ENCODE measurements at regions not wholly inside any gene's neighbourhood (a gene's known extent, or its start where the extent isn't known, plus 50 kb on each side); places are given as distances from the start of the nearest gene placed in this dataset.

- TF ChIP-seq MYC (IDR thresholded peaks at IDR 0.05; ENCODE audit: low read depth, low read length) (no peak), CTCF (IDR thresholded peaks at IDR 0.05; ENCODE audit: low read depth, low read length) (no peak), POLR2A (IDR thresholded peaks at IDR 0.05; ENCODE audit: extremely low read depth, insufficient read length) (no peak)
- TF ChIP-seq, protein P1, sequence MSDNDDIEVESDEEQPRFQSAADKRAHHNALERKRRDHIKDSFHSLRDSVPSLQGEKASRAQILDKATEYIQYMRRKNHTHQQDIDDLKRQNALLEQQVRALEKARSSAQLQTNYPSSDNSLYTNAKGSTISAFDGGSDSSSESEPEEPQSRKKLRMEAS (IDR thresholded peaks at IDR 0.05; ENCODE audit: low read depth, low read length) = no peak
- no peak for DNase-seq (ENCODE audit: low read depth)
- H3K4me3 ChIP-seq (ENCODE audit: low read depth, low read length) = no peak overlapping the region
Observed at GRCh38 chr17:79216826-79217225, 142.2 kb downstream of the ENGASE start.

DNA sequence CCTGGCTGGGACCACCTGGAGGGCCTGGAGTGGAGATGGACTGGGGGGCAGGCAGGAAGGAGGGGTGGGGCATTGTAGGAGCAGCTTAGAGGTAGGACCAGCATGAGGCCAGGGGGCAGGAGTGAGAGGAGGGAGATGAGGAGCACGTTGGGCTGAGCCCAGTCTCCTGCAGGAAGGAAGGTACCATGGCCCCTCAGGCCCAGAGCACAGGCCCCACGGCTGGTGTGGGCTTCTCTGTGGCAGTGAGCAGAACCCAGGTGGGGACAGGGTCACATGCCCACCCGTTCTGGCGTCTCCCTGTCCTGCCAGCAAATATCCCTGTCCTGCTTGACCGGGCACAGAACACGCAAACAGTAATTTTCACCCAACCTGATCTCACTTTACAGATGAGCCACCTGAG is 141.8 kb downstream of the ENGASE start:
- TF ChIP-seq, protein P1 (IDR thresholded peaks at IDR 0.05; ENCODE audit: low read depth, low read length) = no peak
- TF ChIP-seq MYC (IDR thresholded peaks at IDR 0.05; ENCODE audit: low read depth, low read length) = no peak
- no peak for TF ChIP-seq POLR2A (IDR thresholded peaks at IDR 0.05; ENCODE audit: extremely low read depth, insufficient read length)
- no peak for TF ChIP-seq CTCF (IDR thresholded peaks at IDR 0.05; ENCODE audit: low read depth, low read length)
- DNase-seq (ENCODE audit: low read depth) = no peak
- H3K4me3 ChIP-seq (ENCODE audit: low read depth, low read length) = no peak overlapping the region

GRCh38 chr17:79215631-79216030 is 141.0 kb downstream of the ENGASE start:
- no peak overlapping the region for H3K4me3 ChIP-seq (ENCODE audit: low read depth, low read length)
- DNase-seq (ENCODE audit: low read depth) = no peak
- no peak for TF ChIP-seq MYC (IDR thresholded peaks at IDR 0.05; ENCODE audit: low read depth, low read length)
- TF ChIP-seq, protein P1 (IDR thresholded peaks at IDR 0.05; ENCODE audit: low read depth, low read length) = no peak
- TF ChIP-seq POLR2A (IDR thresholded peaks at IDR 0.05; ENCODE audit: extremely low read depth, insufficient read length) = no peak
- TF ChIP-seq CTCF (IDR thresholded peaks at IDR 0.05; ENCODE audit: low read depth, low read length) = no peak

- H3K4me3 ChIP-seq (ENCODE audit: low read depth, low read length) = no peak overlapping the region
- DNase-seq (ENCODE audit: low read depth) = peak; percentile 6
- no peak for TF ChIP-seq MYC (IDR thresholded peaks at IDR 0.05; ENCODE audit: low read depth, low read length)
- TF ChIP-seq CTCF (IDR thresholded peaks at IDR 0.05; ENCODE audit: low read depth, low read length) = no peak
- no peak for TF ChIP-seq POLR2A (IDR thresholded peaks at IDR 0.05; ENCODE audit: extremely low read depth, insufficient read length)
- TF ChIP-seq, protein P1 (IDR thresholded peaks at IDR 0.05; ENCODE audit: low read depth, low read length) = no peak
Observed at GRCh38 chr17:79214940-79215604, 140.4 kb downstream of the ENGASE start.

DNA sequence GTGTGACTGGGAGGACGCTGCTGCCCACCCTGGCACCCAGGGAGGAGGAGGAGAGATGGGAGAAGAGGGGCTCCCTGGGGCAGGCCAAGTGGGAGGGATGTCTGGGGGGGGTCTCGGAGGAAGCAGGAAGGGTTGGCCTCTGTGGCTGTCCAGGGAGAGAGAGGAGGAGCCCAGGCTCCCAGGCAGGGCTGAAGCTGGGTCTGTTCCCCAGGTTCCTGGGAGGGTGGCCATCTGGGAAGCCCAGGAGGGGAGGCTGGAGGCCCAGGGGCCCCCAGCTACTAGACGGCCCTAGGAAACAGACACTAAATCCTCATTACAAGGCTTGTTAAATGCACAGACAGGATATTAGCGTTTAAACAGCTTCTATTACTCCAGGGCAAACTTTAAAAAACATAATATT is 139.8 kb downstream of the ENGASE start:
- DNase-seq (ENCODE audit: low read depth) = no peak
- no peak for TF ChIP-seq POLR2A (IDR thresholded peaks at IDR 0.05; ENCODE audit: extremely low read depth, insufficient read length)
- TF ChIP-seq, protein P1 (IDR thresholded peaks at IDR 0.05; ENCODE audit: low read depth, low read length) = no peak
- TF ChIP-seq CTCF (IDR thresholded peaks at IDR 0.05; ENCODE audit: low read depth, low read length) = no peak
- no peak for TF ChIP-seq MYC (IDR thresholded peaks at IDR 0.05; ENCODE audit: low read depth, low read length)
- no peak overlapping the region for H3K4me3 ChIP-seq (ENCODE audit: low read depth, low read length)
